Epithelial cell of esophagus (primary cell): ENCODE measurements at regions not wholly inside any gene's neighbourhood (a gene's known extent, or its start where the extent isn't known, plus 50 kb on each side); places are given as distances from the start of the nearest gene placed in this dataset.

Experiments
- DNase-seq: peaks from one replicate; pipeline ENCODE4 v3.0.0; 2010; ENCODE audit warnings: low read depth
- H3K4me3 ChIP-seq: 2 replicates; pipeline ENCODE4 v1.5.1; 2011; ENCODE audit warnings: mild to moderate bottlenecking, low read length, control low read depth
- CTCF ChIP-seq: IDR thresholded peaks from 2 replicates; pipeline ENCODE4 v1.5.1; 2011; ENCODE audit warnings: low read depth, mild to moderate bottlenecking, low read length, control low read depth, inconsistent platforms; ENCODE audit not compliant: insufficient read depth; ENCODE audit errors: missing control alignments

- H3K4me3 ChIP-seq = no peak overlapping the region
- no peak for TF ChIP-seq CTCF
- DNase-seq = no peak
Measured at GRCh38 chr7:68266004-68266579, 1269.5 kb downstream of the TYW1 start.

- H3K4me3 ChIP-seq = no peak overlapping the region
- no peak for DNase-seq
- no peak for TF ChIP-seq CTCF
Measured at GRCh38 chr7:68267486-68267885, 1270.9 kb downstream of the TYW1 start.

GRCh38 chr7:68269405-68269804 lies 1272.8 kb downstream of the TYW1 start:
- no peak overlapping the region for H3K4me3 ChIP-seq
- TF ChIP-seq CTCF = no peak
- no peak for DNase-seq

- H3K4me3 ChIP-seq = no peak overlapping the region
- no peak for TF ChIP-seq CTCF
- DNase-seq = no peak
Measured at GRCh38 chr7:68272507-68272906, 1275.9 kb downstream of the TYW1 start.

- DNase-seq = no peak
- no peak for TF ChIP-seq CTCF
- H3K4me3 ChIP-seq = no peak overlapping the region
Measured at GRCh38 chr7:68276725-68277124, 1280.1 kb downstream of the TYW1 start.

- TF ChIP-seq CTCF = no peak
- no peak overlapping the region for H3K4me3 ChIP-seq
- DNase-seq = no peak
Measured at GRCh38 chr7:68279827-68280400, 1283.3 kb downstream of the TYW1 start.

- TF ChIP-seq CTCF = no peak
- DNase-seq = no peak
- no peak overlapping the region for H3K4me3 ChIP-seq
Measured at GRCh38 chr7:68280931-68281330, 1284.3 kb downstream of the TYW1 start.
